ENCODE measurements at regions not wholly inside any gene's neighbourhood (a gene's known extent, or its start where the extent isn't known, plus 50 kb on each side); places are given as distances from the start of the nearest gene placed in this dataset.

GRCh38 chr4:162865102-162865501 lies 301.6 kb downstream of the NAF1 start:
- Histone ChIP-seq H3K36me3 (ENCODE audit: control insufficient read depth in 2 of 2, insufficient read depth in 2 of 2, low read length in 1 of 2) (no peaks in the 10 kb centered on the region), H3K4me3 (no peak overlapping the region), H4K20me1 (ENCODE audit: control insufficient read depth, insufficient read depth) (no peaks in the 10 kb centered on the region), H3K27me3 (replicated peaks in 1 of 2; ENCODE audit: control insufficient read depth in 2 of 2, insufficient read depth in 2 of 2, low read length in 1 of 2) (no peaks in the 10 kb centered on the region), H3K9ac (ENCODE audit: control insufficient read depth, insufficient read depth, low read length) (no peak overlapping the region), H3K27ac (ENCODE audit: control insufficient read depth, insufficient read depth) (no peak overlapping the region), H3K4me1 (ENCODE audit: control insufficient read depth, insufficient read depth, low read length) (no peaks in the 10 kb centered on the region), H3K4me2 (ENCODE audit: control insufficient read depth, insufficient read depth) (no peak overlapping the region), H3K9me3 (replicated peaks; ENCODE audit: control insufficient read depth, insufficient read depth, low read length) (no peaks in the 10 kb centered on the region), H2AFZ (ENCODE audit: control insufficient read depth, low read depth, low read length) (no peak overlapping the region), H3K79me2 (ENCODE audit: control insufficient read depth, insufficient read depth, low read length) (no peaks in the 10 kb centered on the region)
- in situ Hi-C loops (cut with MboI) (no loop called here), intact Hi-C loops (cut with micrococcal nuclease; ENCODE audit: unreplicated experiment) (no loop called here)
- DNase-seq (ENCODE audit: low read depth, low spot score) (no peak), ATAC-seq (peak; percentile 41), FAIRE-seq (no peak)
- WGBS (ENCODE audit: insufficient coverage, insufficient replicate concordance, low lambda C conversion rate, missing lambda C conversion rate) = 45% methylated on average over 2 of the region's 2 CpGs
- ChIA-PET RAD21 (ENCODE audit: unreplicated experiment) (no interaction called here), SMC1A (ENCODE audit: uncharacterized antibody, unreplicated experiment) (interaction anchor here (0.7 to 2.1 kb wide), 3 partner anchors 12 to 221 kb away, joined by 3 to 6 read pairs (median 3); no protein-coding TSS in a partner anchor), CTCF (interaction anchor here (0.7 to 1.8 kb wide), 4 partner anchors 10 to 721 kb away, joined by 4 read pairs; no protein-coding TSS in a partner anchor), POLR2A (no interaction called here)
- no TSS peak for BruUV-seq (replicated peaks)
- no peak for TF ChIP-seq E4F1 (IDR thresholded peaks at IDR 0.05; ENCODE audit: borderline replicate concordance, partially characterized antibody)
- TF ChIP-seq ZBTB4 (CRISPR knock-in tag; IDR thresholded peaks at IDR 0.05) = no peak
- TF ChIP-seq ZBTB33 (IDR thresholded peaks at IDR 0.05) = no peak
- TF ChIP-seq, protein P1, sequence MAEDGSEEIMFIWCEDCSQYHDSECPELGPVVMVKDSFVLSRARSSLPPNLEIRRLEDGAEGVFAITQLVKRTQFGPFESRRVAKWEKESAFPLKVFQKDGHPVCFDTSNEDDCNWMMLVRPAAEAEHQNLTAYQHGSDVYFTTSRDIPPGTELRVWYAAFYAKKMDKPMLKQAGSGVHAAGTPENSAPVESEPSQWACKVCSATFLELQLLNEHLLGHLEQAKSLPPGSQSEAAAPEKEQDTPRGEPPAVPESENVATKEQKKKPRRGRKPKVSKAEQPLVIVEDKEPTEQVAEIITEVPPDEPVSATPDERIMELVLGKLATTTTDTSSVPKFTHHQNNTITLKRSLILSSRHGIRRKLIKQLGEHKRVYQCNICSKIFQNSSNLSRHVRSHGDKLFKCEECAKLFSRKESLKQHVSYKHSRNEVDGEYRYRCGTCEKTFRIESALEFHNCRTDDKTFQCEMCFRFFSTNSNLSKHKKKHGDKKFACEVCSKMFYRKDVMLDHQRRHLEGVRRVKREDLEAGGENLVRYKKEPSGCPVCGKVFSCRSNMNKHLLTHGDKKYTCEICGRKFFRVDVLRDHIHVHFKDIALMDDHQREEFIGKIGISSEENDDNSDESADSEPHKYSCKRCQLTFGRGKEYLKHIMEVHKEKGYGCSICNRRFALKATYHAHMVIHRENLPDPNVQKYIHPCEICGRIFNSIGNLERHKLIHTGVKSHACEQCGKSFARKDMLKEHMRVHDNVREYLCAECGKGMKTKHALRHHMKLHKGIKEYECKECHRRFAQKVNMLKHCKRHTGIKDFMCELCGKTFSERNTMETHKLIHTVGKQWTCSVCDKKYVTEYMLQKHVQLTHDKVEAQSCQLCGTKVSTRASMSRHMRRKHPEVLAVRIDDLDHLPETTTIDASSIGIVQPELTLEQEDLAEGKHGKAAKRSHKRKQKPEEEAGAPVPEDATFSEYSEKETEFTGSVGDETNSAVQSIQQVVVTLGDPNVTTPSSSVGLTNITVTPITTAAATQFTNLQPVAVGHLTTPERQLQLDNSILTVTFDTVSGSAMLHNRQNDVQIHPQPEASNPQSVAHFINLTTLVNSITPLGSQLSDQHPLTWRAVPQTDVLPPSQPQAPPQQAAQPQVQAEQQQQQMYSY (CRISPR knock-in tag; IDR thresholded peaks at IDR 0.05) = no peak
- peak in 2 of 3 experiments; percentile 11 to 19; a peak in 1 of 6 replicates for TF ChIP-seq CTCF (IDR thresholded peaks at IDR 0.05 in 2 of 3, conservative IDR thresholded peaks at IDR 0.05 in 1 of 3; ENCODE audit: control insufficient read depth in 2 of 3, extremely low read depth in 1 of 3, insufficient read depth in 1 of 3, low read depth in 3 of 3, low read length in 3 of 3)

All from GM12878 (cell line).